IMR-90 (cell line): ENCODE measurements at regions not wholly inside any gene's neighbourhood (a gene's known extent, or its start where the extent isn't known, plus 50 kb on each side); places are given as distances from the start of the nearest gene placed in this dataset.

Experiments used
- ATAC-seq: fragments of 200-7000 bp; cut with Tn5 transposase; 2 replicates; pipeline ENCODE4 v1.9.1; 2020; ENCODE audit warnings: low read depth, mild to moderate bottlenecking, moderate library complexity
- BruUV-seq: library from RNA; stranded (reverse); fragments of 400-500 nt; replicated peaks from 2 replicates; lab custom pipeline; 2021; lab: Mats Ljungman, UMichigan
- CTCF ChIA-PET: fragments of 300-600 bp; formaldehyde crosslinking; extraction: SDS; loops from one replicate; lab custom pipeline; 2021; ENCODE audit warnings: antibody characterized with exemption; lab: Yijun Ruan, JAX
- POLR2A ChIA-PET: fragments of 300-600 bp; sonication (Branson Sonifier 250); formaldehyde crosslinking; loops from one replicate; lab custom pipeline; 2022; ENCODE audit warnings: antibody characterized with exemption; ENCODE audit not compliant: unreplicated experiment; lab: Charles Lee
- DNase-seq: peaks from one replicate; pipeline ENCODE4 v3.0.0; 2013
- H2AFZ ChIP-seq: replicated peaks from 2 replicates; pipeline ENCODE3; 2013; ENCODE audit warnings: low read length, mild to moderate bottlenecking; ENCODE audit not compliant: poor library complexity
- H2AK5ac ChIP-seq: 2 replicates; pipeline ENCODE4 v1.6.1; 2013; ENCODE audit warnings: low read depth, low read length, inconsistent platforms
- H2AK9ac ChIP-seq: replicated peaks from 2 replicates; pipeline ENCODE3; 2013; ENCODE audit warnings: mild to moderate bottlenecking, low read depth, low read length, moderate library complexity; ENCODE audit not compliant: poor library complexity
- H2BK120ac ChIP-seq: 2 replicates; pipeline ENCODE4 v1.6.1; 2013; ENCODE audit warnings: low read depth, low read length, inconsistent platforms
- H2BK15ac ChIP-seq: 3 replicates; pipeline ENCODE4 v1.6.1; 2013; ENCODE audit warnings: low read depth, low read length, inconsistent platforms
- H2BK20ac ChIP-seq: 2 replicates; pipeline ENCODE4 v1.6.1; 2013; ENCODE audit warnings: low read depth, mild to moderate bottlenecking, inconsistent platforms, low read length, moderate library complexity
- H2BK5ac ChIP-seq: 2 replicates; pipeline ENCODE4 v1.6.1; 2013; ENCODE audit warnings: mild to moderate bottlenecking, low read depth, low read length, inconsistent platforms; ENCODE audit not compliant: poor library complexity, severe bottlenecking
- H3K14ac ChIP-seq: replicated peaks from 2 replicates; pipeline ENCODE4 v1.6.1; 2013; ENCODE audit warnings: low read depth, low read length, inconsistent platforms
- H3K18ac ChIP-seq: 2 replicates; pipeline ENCODE4 v1.6.1; 2013; ENCODE audit warnings: low read depth, low read length, control low read depth
- H3K23ac ChIP-seq: 2 replicates; pipeline ENCODE4 v1.6.1; 2013; ENCODE audit warnings: low read depth, low read length, inconsistent platforms
- H3K27ac ChIP-seq: 2 replicates; pipeline ENCODE4 v1.5.1; 2013; ENCODE audit warnings: mild to moderate bottlenecking, control low read depth, low read length; ENCODE audit not compliant: insufficient read depth
- H3K27me3 ChIP-seq: 2 replicates; pipeline ENCODE4 v1.6.1; 2013; ENCODE audit warnings: low read length; ENCODE audit not compliant: control insufficient read depth, insufficient read depth
- H3K36me3 ChIP-seq: 2 replicates; pipeline ENCODE4 v1.6.1; 2013; ENCODE audit warnings: low read length, mixed read lengths; ENCODE audit not compliant: control insufficient read depth, insufficient read depth
- H3K4ac ChIP-seq: 2 replicates; pipeline ENCODE4 v1.6.1; 2013; ENCODE audit warnings: low read depth, low read length, inconsistent platforms
- H3K4me1 ChIP-seq: 2 replicates; pipeline ENCODE4 v1.6.1; 2013; ENCODE audit warnings: low read length, mixed read lengths; ENCODE audit not compliant: control insufficient read depth, insufficient read depth
- H3K4me2 ChIP-seq: 2 replicates; pipeline ENCODE4 v1.6.1; 2013; ENCODE audit warnings: low read depth, mild to moderate bottlenecking, control low read depth, low read length, moderate library complexity
- H3K4me3 ChIP-seq: 2 replicates; pipeline ENCODE4 v1.5.1; 2013; ENCODE audit warnings: low read depth, mild to moderate bottlenecking, control low read depth, low read length, moderate library complexity; ENCODE audit not compliant: insufficient read depth
- H3K56ac ChIP-seq: 2 replicates; pipeline ENCODE4 v1.6.1; 2013; ENCODE audit warnings: low read length, inconsistent platforms; ENCODE audit not compliant: insufficient read depth; ENCODE audit errors: extremely low read depth
- H3K79me1 ChIP-seq, 2 experiments: 2 replicates each; pipeline ENCODE4 v1.6.1; 2013; ENCODE audit warnings: low read length in 2 of 2, inconsistent platforms in 1 of 2, low read depth in 1 of 2
- H3K9ac ChIP-seq: 2 replicates; pipeline ENCODE4 v1.6.1; 2013; ENCODE audit warnings: low read depth, low read length, control low read depth
- H3K9me1 ChIP-seq: 2 replicates; pipeline ENCODE4 v1.6.1; 2013; ENCODE audit warnings: low read length, inconsistent platforms; ENCODE audit not compliant: insufficient read depth
- H3K9me3 ChIP-seq: 2 replicates; pipeline ENCODE4 v1.6.1; 2013; ENCODE audit warnings: low read length; ENCODE audit not compliant: control insufficient read depth, insufficient read depth
- H4K20me1 ChIP-seq: 2 replicates; pipeline ENCODE4 v1.6.1; 2013; ENCODE audit warnings: low read length, inconsistent platforms; ENCODE audit not compliant: insufficient read depth
- H4K5ac ChIP-seq: 2 replicates; pipeline ENCODE4 v1.6.1; 2013; ENCODE audit warnings: mild to moderate bottlenecking, low read depth, low read length, control low read depth
- H4K8ac ChIP-seq, 2 experiments: 2 replicates each; pipeline ENCODE4 v1.6.1; 2013; ENCODE audit warnings: low read depth in 2 of 2, low read length in 2 of 2, control low read depth in 1 of 2, inconsistent platforms in 1 of 2
- H4K91ac ChIP-seq: 2 replicates; pipeline ENCODE4 v1.6.1; 2013; ENCODE audit warnings: low read depth, low read length, inconsistent platforms; ENCODE audit not compliant: insufficient read depth
- CHD1 ChIP-seq: IDR thresholded peaks from 2 replicates; pipeline ENCODE4 v1.6.1; 2012; ENCODE audit warnings: low read depth, low read length, improper control_type of control experiment
- MAZ ChIP-seq: IDR thresholded peaks from 2 replicates; pipeline ENCODE4 v1.6.1; 2012; ENCODE audit warnings: low read depth, mild to moderate bottlenecking, low read length, improper control_type of control experiment, moderate library complexity, borderline replicate concordance
- NFE2L2 ChIP-seq: fragments of 150-350 bp; IDR thresholded peaks from 2 replicates; pipeline ENCODE4 v1.6.1; 2016; ENCODE audit warnings: low read depth, mild to moderate bottlenecking, low read length
- USF2 ChIP-seq: fragments of 150-350 bp; IDR thresholded peaks from 2 replicates; pipeline ENCODE4 v1.6.1; 2017; ENCODE audit warnings: mild to moderate bottlenecking, antibody characterized with exemption, low read length, low read depth
- WGBS, 2 experiments: methylation state at CpG; one replicate each; pipeline versions ENCODE4 v1.1.5 to v1.1.7; 2013; ENCODE audit warnings: missing lambda C conversion rate in 2 of 2; ENCODE audit not compliant: insufficient read length in 1 of 2; ENCODE audit errors: extremely low coverage in 2 of 2; 5-methylcytosine and 5-hydroxymethylcytosine counted together
- dilution Hi-C: fragments of 300-500 bp; cut with HindIII; formaldehyde crosslinking; loops from one replicate; pipeline ENCODE4 v1.14.3; 2018; ENCODE audit warnings: low sequenced_read_pairs; ENCODE audit not compliant: unreplicated experiment
- in situ Hi-C: fragments of 300-500 bp; cut with MboI; formaldehyde crosslinking; loops from 3 replicates; pipeline ENCODE4 v1.14.3; 2019; ENCODE audit warnings: low sequenced_read_pairs, inconsistent platforms, mixed read lengths
- intact Hi-C: fragments of 100-400 bp; cut with micrococcal nuclease; formaldehyde crosslinking; loops from 2 replicates; pipeline ENCODE4 v1.10.0; 2022

GRCh38 chr6:113511100-113511499, 346.0 kb upstream of the MARCKS start:
- no peak for DNase-seq
- ATAC-seq, result no peak
- no TSS peak for BruUV-seq
- Histone ChIP-seq H2AK9ac (no peak overlapping the region), H3K14ac (0 out of 2 replicates have a peak overlapping the region, but pooled peaks have one; percentile 21), H3K4me3 (no peak overlapping the region), H2BK120ac (no peak overlapping the region), H3K9me1 (no peaks in the 10 kb centered on the region), H3K9ac (no peak overlapping the region), H3K27me3 (no peaks in the 10 kb centered on the region), H3K4me2 (no peak overlapping the region), H2BK20ac (no peak overlapping the region), H3K18ac (no peak overlapping the region), H4K20me1 (no peaks in the 10 kb centered on the region), H3K56ac (no peak overlapping the region), H3K36me3 (no peaks in the 10 kb centered on the region), H3K79me1 (no peaks in the 10 kb centered on the region), H2AK5ac (no peak overlapping the region), H4K5ac (no peak overlapping the region), H2AFZ (peak overlapping the region; percentile 14), H4K91ac (no peak overlapping the region; the same call in none of the 2 replicates), H2BK5ac (no peak overlapping the region), H2BK15ac (no peak overlapping the region; the same call in 2 of the 3 replicates), H4K8ac (no peak overlapping the region), H3K4me1 (no peaks in the 10 kb centered on the region), H3K4ac (no peak overlapping the region), H3K9me3 (no peaks in the 10 kb centered on the region), H3K23ac (no peak overlapping the region), H3K27ac (no peak overlapping the region)
- TF ChIP-seq CHD1 (no peak), USF2 (no peak), MAZ (no peak), NFE2L2 (no peak)
- in situ Hi-C loops, result no loop called here
- POLR2A ChIA-PET, result no interaction called here
- CTCF ChIA-PET, result interaction anchor here (0.6 kb wide), 1 partner anchor 959 kb away, joined by 3 read pairs; no protein-coding TSS in a partner anchor
- WGBS, 2 experiments, result no CpG with 5 or more reads among the region's 2 CpGs
- intact Hi-C loops, result no loop called here
- dilution Hi-C loops, result no loop called here
